GM19023 (cell line): ENCODE measurements at regions not wholly inside any gene's neighbourhood (a gene's known extent, or its start where the extent isn't known, plus 50 kb on each side); places are given as distances from the start of the nearest gene placed in this dataset.

Source experiments
- ATAC-seq: cut with Tn5 transposase; IDR thresholded peaks from one replicate; pipeline ENCODE4 v1.9.1; 2021; ENCODE audit warnings: mild to moderate bottlenecking, moderate library complexity; ENCODE audit not compliant: unreplicated experiment

- ATAC-seq = no peak
These were observed 286.5 kb upstream of the FANCL start for GRCh38 chr2:58527647-58528046.

- ATAC-seq = no peak
These were observed 280.9 kb upstream of the FANCL start for GRCh38 chr2:58521803-58522554.

GRCh38 chr2:58520903-58521302 is 279.8 kb upstream of the FANCL start:
- ATAC-seq = no peak

- ATAC-seq = no peak
These were observed 276.8 kb upstream of the FANCL start for GRCh38 chr2:58517881-58518280.

GRCh38 chr2:58516695-58517094 is 275.6 kb upstream of the FANCL start:
- ATAC-seq = no peak

- ATAC-seq = no peak
These were observed 274.9 kb upstream of the FANCL start for GRCh38 chr2:58515827-58516573.

- peak; percentile 80 for ATAC-seq
These were observed 273.1 kb upstream of the FANCL start for GRCh38 chr2:58514252-58514651.

GRCh38 chr2:58512878-58513277 is 271.8 kb upstream of the FANCL start:
- ATAC-seq = no peak

- ATAC-seq = no peak
These were observed 266.9 kb upstream of the FANCL start for GRCh38 chr2:58508006-58508405.

GRCh38 chr2:58503918-58504317 is 262.8 kb upstream of the FANCL start:
- no peak for ATAC-seq

- no peak for ATAC-seq
These were observed 261.8 kb upstream of the FANCL start for GRCh38 chr2:58502931-58503330.

GRCh38 chr2:58501371-58502160 is 260.4 kb upstream of the FANCL start:
- ATAC-seq = no peak

- no peak for ATAC-seq
These were observed 256.0 kb upstream of the FANCL start for GRCh38 chr2:58497168-58497567.

GRCh38 chr2:58495806-58496205 is 254.7 kb upstream of the FANCL start:
- no peak for ATAC-seq

- no peak for ATAC-seq
These were observed 253.0 kb upstream of the FANCL start for GRCh38 chr2:58494071-58494501.

- no peak for ATAC-seq
These were observed 243.5 kb upstream of the FANCL start for GRCh38 chr2:58484629-58485028.

GRCh38 chr2:58484221-58484620 is 243.1 kb upstream of the FANCL start:
- ATAC-seq = no peak

GRCh38 chr2:58483307-58483706 is 242.2 kb upstream of the FANCL start:
- ATAC-seq = no peak

GRCh38 chr2:58481670-58482069 is 240.5 kb upstream of the FANCL start:
- ATAC-seq = no peak

GRCh38 chr2:58480141-58480540 is 239.0 kb upstream of the FANCL start:
- ATAC-seq = no peak

GRCh38 chr2:58479535-58480140 is 238.5 kb upstream of the FANCL start:
- ATAC-seq = no peak
